ENCODE measurements at regions not wholly inside any gene's neighbourhood (a gene's known extent, or its start where the extent isn't known, plus 50 kb on each side); places are given as distances from the start of the nearest gene placed in this dataset.

- no peak overlapping the region for H3K4me3 ChIP-seq (ENCODE audit: low read depth in 2 of 2, low read length in 2 of 2)
- no peaks in the 10 kb centered on the region for H3K36me3 ChIP-seq (ENCODE audit: control insufficient read depth, insufficient read depth, low read length)
- CTCF ChIA-PET, result no interaction called here
- intact Hi-C loops (cut with micrococcal nuclease; ENCODE audit: unreplicated experiment) (no loop called here), in situ Hi-C loops (cut with HindIII; ENCODE audit: low pct_unique_long_range_greater_than_20kb, low sequenced_read_pairs) (no loop called here)
- BruUV-seq (replicated peaks), result no TSS peak
- DNase-seq (ENCODE audit: low read depth, low spot score) (no peak), ATAC-seq (no peak)
- TF ChIP-seq SIN3A (IDR thresholded peaks at IDR 0.05; ENCODE audit: borderline replicate concordance, insufficient read depth, low read depth, low read length), result no peak
- TF ChIP-seq, protein P1, sequence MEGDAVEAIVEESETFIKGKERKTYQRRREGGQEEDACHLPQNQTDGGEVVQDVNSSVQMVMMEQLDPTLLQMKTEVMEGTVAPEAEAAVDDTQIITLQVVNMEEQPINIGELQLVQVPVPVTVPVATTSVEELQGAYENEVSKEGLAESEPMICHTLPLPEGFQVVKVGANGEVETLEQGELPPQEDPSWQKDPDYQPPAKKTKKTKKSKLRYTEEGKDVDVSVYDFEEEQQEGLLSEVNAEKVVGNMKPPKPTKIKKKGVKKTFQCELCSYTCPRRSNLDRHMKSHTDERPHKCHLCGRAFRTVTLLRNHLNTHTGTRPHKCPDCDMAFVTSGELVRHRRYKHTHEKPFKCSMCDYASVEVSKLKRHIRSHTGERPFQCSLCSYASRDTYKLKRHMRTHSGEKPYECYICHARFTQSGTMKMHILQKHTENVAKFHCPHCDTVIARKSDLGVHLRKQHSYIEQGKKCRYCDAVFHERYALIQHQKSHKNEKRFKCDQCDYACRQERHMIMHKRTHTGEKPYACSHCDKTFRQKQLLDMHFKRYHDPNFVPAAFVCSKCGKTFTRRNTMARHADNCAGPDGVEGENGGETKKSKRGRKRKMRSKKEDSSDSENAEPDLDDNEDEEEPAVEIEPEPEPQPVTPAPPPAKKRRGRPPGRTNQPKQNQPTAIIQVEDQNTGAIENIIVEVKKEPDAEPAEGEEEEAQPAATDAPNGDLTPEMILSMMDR (IDR thresholded peaks at IDR 0.05), result peak; percentile 36; the same call in 1 of the 2 replicates
- H3K27me3 ChIP-seq (ENCODE audit: control insufficient read depth, insufficient read depth, low read length), result no peaks in the 10 kb centered on the region
- no peaks in the 10 kb centered on the region for H3K4me1 ChIP-seq (ENCODE audit: control insufficient read depth, insufficient read depth, low read length)
- POLR2A ChIA-PET, result no interaction called here
- H3K9me3 ChIP-seq (ENCODE audit: control insufficient read depth, insufficient read depth, low read depth, low read length), result no peaks in the 10 kb centered on the region
- H3K27ac ChIP-seq (ENCODE audit: low read length), result no peak overlapping the region; the same call in 1 of the 2 replicates
Measured at GRCh38 chr12:58443273-58443980, 476.9 kb downstream of the LRIG3 start.

GRCh38 chr12:58443981-58444371, 476.3 kb downstream of the LRIG3 start:
- DNase-seq (ENCODE audit: low read depth, low spot score) (no peak), ATAC-seq (no peak)
- Histone ChIP-seq H3K27me3 (ENCODE audit: control insufficient read depth, insufficient read depth, low read length) (no peaks in the 10 kb centered on the region), H3K9me3 (ENCODE audit: control insufficient read depth, insufficient read depth, low read depth, low read length) (no peaks in the 10 kb centered on the region), H3K4me3 (ENCODE audit: low read depth in 2 of 2, low read length in 2 of 2) (no peak overlapping the region), H3K36me3 (ENCODE audit: control insufficient read depth, insufficient read depth, low read length) (no peaks in the 10 kb centered on the region), H3K4me1 (ENCODE audit: control insufficient read depth, insufficient read depth, low read length) (no peaks in the 10 kb centered on the region), H3K27ac (ENCODE audit: low read length) (no peak overlapping the region; the same call in 1 of the 2 replicates)
- TF ChIP-seq, protein P1 (IDR thresholded peaks at IDR 0.05), result no peak; the same call in 1 of the 2 replicates
- TF ChIP-seq TCF7L2 (IDR thresholded peaks at IDR 0.05; ENCODE audit: low read depth, low read length) (no peak), SIN3A (IDR thresholded peaks at IDR 0.05; ENCODE audit: borderline replicate concordance, insufficient read depth, low read depth, low read length) (no peak), POLR2AphosphoS5 (IDR thresholded peaks at IDR 0.05; ENCODE audit: low read depth, low read length) (no peak)
- TF ChIP-seq, protein P2, sequence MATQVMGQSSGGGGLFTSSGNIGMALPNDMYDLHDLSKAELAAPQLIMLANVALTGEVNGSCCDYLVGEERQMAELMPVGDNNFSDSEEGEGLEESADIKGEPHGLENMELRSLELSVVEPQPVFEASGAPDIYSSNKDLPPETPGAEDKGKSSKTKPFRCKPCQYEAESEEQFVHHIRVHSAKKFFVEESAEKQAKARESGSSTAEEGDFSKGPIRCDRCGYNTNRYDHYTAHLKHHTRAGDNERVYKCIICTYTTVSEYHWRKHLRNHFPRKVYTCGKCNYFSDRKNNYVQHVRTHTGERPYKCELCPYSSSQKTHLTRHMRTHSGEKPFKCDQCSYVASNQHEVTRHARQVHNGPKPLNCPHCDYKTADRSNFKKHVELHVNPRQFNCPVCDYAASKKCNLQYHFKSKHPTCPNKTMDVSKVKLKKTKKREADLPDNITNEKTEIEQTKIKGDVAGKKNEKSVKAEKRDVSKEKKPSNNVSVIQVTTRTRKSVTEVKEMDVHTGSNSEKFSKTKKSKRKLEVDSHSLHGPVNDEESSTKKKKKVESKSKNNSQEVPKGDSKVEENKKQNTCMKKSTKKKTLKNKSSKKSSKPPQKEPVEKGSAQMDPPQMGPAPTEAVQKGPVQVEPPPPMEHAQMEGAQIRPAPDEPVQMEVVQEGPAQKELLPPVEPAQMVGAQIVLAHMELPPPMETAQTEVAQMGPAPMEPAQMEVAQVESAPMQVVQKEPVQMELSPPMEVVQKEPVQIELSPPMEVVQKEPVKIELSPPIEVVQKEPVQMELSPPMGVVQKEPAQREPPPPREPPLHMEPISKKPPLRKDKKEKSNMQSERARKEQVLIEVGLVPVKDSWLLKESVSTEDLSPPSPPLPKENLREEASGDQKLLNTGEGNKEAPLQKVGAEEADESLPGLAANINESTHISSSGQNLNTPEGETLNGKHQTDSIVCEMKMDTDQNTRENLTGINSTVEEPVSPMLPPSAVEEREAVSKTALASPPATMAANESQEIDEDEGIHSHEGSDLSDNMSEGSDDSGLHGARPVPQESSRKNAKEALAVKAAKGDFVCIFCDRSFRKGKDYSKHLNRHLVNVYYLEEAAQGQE (IDR thresholded peaks at IDR 0.05; ENCODE audit: insufficient read depth in 1 of 2, low read depth in 2 of 2, low read length in 1 of 2), result no peak
- POLR2A ChIA-PET, result no interaction called here
- CTCF ChIA-PET, result no interaction called here
- in situ Hi-C loops (cut with HindIII; ENCODE audit: low pct_unique_long_range_greater_than_20kb, low sequenced_read_pairs), result no loop called here
- intact Hi-C loops (cut with micrococcal nuclease; ENCODE audit: unreplicated experiment), result no loop called here
- BruUV-seq (replicated peaks), result no TSS peak

All from Panc1 (cell line).